MCF 10A (cell line): ENCODE measurements at regions not wholly inside any gene's neighbourhood (a gene's known extent, or its start where the extent isn't known, plus 50 kb on each side); places are given as distances from the start of the nearest gene placed in this dataset.

Source experiments
- BruUV-seq: library from RNA; stranded (reverse); fragments of 400-500 nt; replicated peaks from 2 replicates; lab custom pipeline; 2021; lab: Mats Ljungman, UMichigan
- CTCF ChIA-PET: fragments of 300-600 bp; sonication (Branson Sonifier 250); formaldehyde crosslinking; extraction: SDS; loops from one replicate; lab custom pipeline; 2021; ENCODE audit warnings: antibody characterized with exemption, inconsistent platforms; lab: Yijun Ruan, JAX
- POLR2A ChIA-PET: fragments of 300-600, 350-650 bp; sonication (Branson Sonifier 250); formaldehyde crosslinking; extraction: SDS; loops from one replicate; lab custom pipeline; 2020; ENCODE audit warnings: antibody characterized with exemption, inconsistent platforms; lab: Yijun Ruan, JAX
- DNase-seq: peaks from one replicate; pipeline ENCODE4 v3.0.0-alpha.2; 2018; ENCODE audit not compliant: unreplicated experiment
- H3K27ac Mint-ChIP-seq: one replicate; pipeline ENCODE4 v1.8.0; 2022; ENCODE audit warnings: mild to moderate bottlenecking, low read depth, mixed read lengths; ENCODE audit not compliant: unreplicated experiment
- H3K27me3 Mint-ChIP-seq: one replicate; pipeline ENCODE4 v1.8.0; 2022; ENCODE audit warnings: mixed read lengths; ENCODE audit not compliant: insufficient read depth, unreplicated experiment
- H3K36me3 Mint-ChIP-seq: one replicate; pipeline ENCODE4 v1.8.0; 2022; ENCODE audit warnings: mild to moderate bottlenecking, moderate library complexity, mixed read lengths; ENCODE audit not compliant: insufficient read depth, unreplicated experiment
- H3K4me1 Mint-ChIP-seq: one replicate; pipeline ENCODE4 v1.8.0; 2022; ENCODE audit warnings: mixed read lengths; ENCODE audit not compliant: insufficient read depth, unreplicated experiment
- H3K4me3 Mint-ChIP-seq: one replicate; pipeline ENCODE4 v1.8.0; 2022; ENCODE audit warnings: mild to moderate bottlenecking, moderate library complexity, mixed read lengths; ENCODE audit not compliant: unreplicated experiment
- H3K9me3 Mint-ChIP-seq: one replicate; pipeline ENCODE4 v1.8.0; 2022; ENCODE audit warnings: mixed read lengths; ENCODE audit not compliant: unreplicated experiment
- CTCF ChIP-seq: fragments of 200-600 bp; IDR thresholded peaks from one replicate; pipeline ENCODE4 v1.8.0; 2022; ENCODE audit warnings: antibody characterized with exemption, mild to moderate bottlenecking; ENCODE audit not compliant: unreplicated experiment
- intact Hi-C: fragments of 100-400 bp; cut with micrococcal nuclease; formaldehyde crosslinking; loops from 2 replicates; pipeline ENCODE4 v1.14.1; 2022

GRCh38 chr6:9704989-9705388 lies 709.9 kb downstream of the TFAP2A start:
- H3K36me3 Mint-ChIP-seq = no peaks in the 10 kb centered on the region
- POLR2A ChIA-PET = no interaction called here
- TF ChIP-seq CTCF = no peak
- CTCF ChIA-PET = interaction anchor here (0.6 kb wide), 1 partner anchor 28 kb away, joined by 3 read pairs; no protein-coding TSS in a partner anchor
- no peak for DNase-seq
- H3K4me3 Mint-ChIP-seq = no peak overlapping the region
- H3K9me3 Mint-ChIP-seq = no peaks in the 10 kb centered on the region
- H3K27me3 Mint-ChIP-seq = no peaks in the 10 kb centered on the region
- BruUV-seq = no TSS peak
- intact Hi-C loops = no loop called here
- no peaks in the 10 kb centered on the region for H3K4me1 Mint-ChIP-seq
- H3K27ac Mint-ChIP-seq = no peak overlapping the region

DNA sequence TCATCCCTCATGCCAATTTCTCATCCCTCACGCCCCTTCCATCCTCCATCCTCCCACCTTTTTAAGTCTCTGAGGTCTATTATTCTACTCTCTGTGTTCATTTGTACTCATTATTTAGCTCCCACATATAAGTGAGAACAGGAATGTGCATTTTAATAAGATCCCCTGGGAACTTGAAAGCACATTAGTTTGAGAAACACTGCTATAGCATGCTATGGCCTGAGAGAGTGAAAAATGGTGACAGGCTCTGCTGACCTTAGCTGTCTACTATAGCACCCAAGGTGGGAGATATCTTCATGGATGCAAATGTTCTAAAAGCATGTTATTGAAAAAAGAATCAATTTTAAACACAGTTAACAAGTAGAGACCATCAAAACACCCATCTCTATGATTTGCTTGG lies 712.0 kb downstream of the TFAP2A start:
- DNase-seq = no peak
- TF ChIP-seq CTCF = no peak
- no peak overlapping the region for H3K27ac Mint-ChIP-seq
- H3K9me3 Mint-ChIP-seq = no peaks in the 10 kb centered on the region
- no peaks in the 10 kb centered on the region for H3K27me3 Mint-ChIP-seq
- ChIA-PET CTCF (interaction anchor here (0.7 kb wide), 1 partner anchor 106 kb away, joined by 3 read pairs; no protein-coding TSS in a partner anchor), POLR2A (no interaction called here)
- no peaks in the 10 kb centered on the region for H3K4me1 Mint-ChIP-seq
- intact Hi-C loops = no loop called here
- H3K4me3 Mint-ChIP-seq = no peak overlapping the region
- H3K36me3 Mint-ChIP-seq = no peaks in the 10 kb centered on the region
- no TSS peak for BruUV-seq

DNA sequence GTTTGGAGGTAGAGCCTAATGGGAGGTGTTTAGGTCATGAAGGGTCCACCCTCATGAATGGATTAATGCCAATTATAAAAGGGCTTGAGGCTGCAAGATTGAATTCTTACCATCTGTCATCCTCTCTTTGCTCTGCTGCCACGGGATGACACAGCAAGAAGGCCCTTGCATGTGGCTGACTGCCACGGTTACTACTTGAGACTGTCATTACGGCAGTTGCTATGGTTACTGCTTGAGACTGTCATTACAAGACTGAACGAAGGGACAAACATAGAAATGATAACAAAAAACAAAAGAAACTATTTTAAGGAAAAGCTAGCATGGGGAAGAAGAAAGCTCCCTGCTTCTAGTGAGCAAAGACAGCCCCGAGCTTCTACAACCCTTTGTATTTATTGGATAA lies 715.0 kb downstream of the TFAP2A start:
- no TSS peak for BruUV-seq
- Mint-ChIP-seq H3K27me3 (no peaks in the 10 kb centered on the region), H3K4me3 (no peak overlapping the region), H3K36me3 (no peaks in the 10 kb centered on the region), H3K4me1 (no peaks in the 10 kb centered on the region), H3K9me3 (peaks cover 9% of the 10 kb centered on the region), H3K27ac (no peak overlapping the region)
- CTCF ChIA-PET = no interaction called here
- no peak for TF ChIP-seq CTCF
- DNase-seq = no peak
- POLR2A ChIA-PET = no interaction called here
- intact Hi-C loops = no loop called here

DNA sequence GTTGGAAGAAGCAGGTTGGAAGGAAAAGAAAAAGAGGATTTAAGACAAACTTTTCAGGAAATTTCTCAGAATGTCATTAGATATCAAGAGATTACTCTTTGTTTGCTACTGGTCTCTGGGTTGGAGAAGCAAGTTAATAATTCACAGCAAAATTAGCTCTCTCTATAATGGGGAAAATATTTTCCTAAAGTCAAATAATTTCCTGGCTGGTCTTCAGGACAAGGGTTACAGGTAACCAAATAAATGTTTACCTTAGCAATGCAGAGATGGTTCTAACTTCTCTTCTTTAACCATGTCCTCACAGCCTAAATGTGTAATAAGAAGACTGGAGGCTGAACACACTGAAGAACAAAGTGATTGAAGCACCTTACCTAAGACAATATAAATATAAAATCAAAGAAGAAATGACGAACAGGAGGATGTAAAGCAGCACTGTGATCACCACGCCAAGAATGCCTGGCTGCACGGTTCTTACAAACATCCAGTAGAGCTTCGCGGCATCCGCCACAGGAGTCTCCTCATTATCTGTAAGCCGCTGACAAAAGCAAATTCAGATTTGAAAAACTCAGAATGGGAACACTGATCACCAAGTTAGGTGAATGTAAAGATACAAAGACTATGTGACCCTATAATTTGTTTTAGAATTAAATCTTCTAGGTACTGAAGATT lies 717.5 kb downstream of the TFAP2A start:
- CTCF ChIA-PET = interaction anchor here (0.6 kb wide), 1 partner anchor 447 kb away, joined by 5 read pairs; no protein-coding TSS in a partner anchor
- no peaks in the 10 kb centered on the region for H3K27me3 Mint-ChIP-seq
- DNase-seq = no peak

More for the DNA sequence above, 717.5 kb downstream of the TFAP2A start:
- Mint-ChIP-seq H3K4me3 (no peak overlapping the region), H3K4me1 (no peaks in the 10 kb centered on the region), H3K9me3 (peaks cover 9% of the 10 kb centered on the region), H3K27ac (no peak overlapping the region), H3K36me3 (no peaks in the 10 kb centered on the region)
- intact Hi-C loops = no loop called here
- POLR2A ChIA-PET = no interaction called here
- no peak for TF ChIP-seq CTCF
- no TSS peak for BruUV-seq
